ENCODE measurements at regions not wholly inside any gene's neighbourhood (a gene's known extent, or its start where the extent isn't known, plus 50 kb on each side); places are given as distances from the start of the nearest gene placed in this dataset.

GRCh38 chr15:62610265-62610869, 432.2 kb upstream of the TPM1 start:
- TF ChIP-seq CTCF (IDR thresholded peaks at IDR 0.05) (no peak), POLR2A (IDR thresholded peaks at IDR 0.05) (no peak)

Data from heart left ventricle (tissue), 13 donors.